HCT116 (cell line): ENCODE measurements at regions not wholly inside any gene's neighbourhood (a gene's known extent, or its start where the extent isn't known, plus 50 kb on each side); places are given as distances from the start of the nearest gene placed in this dataset.

ENCODE experiments used
- ATAC-seq: fragments of 200-7000 bp; cut with Tn5 transposase; 2 replicates; pipeline ENCODE4 v1.9.1; 2020; ENCODE audit warnings: mild to moderate bottlenecking, moderate library complexity
- BruUV-seq: library from RNA; stranded (reverse); fragments of 400-500 nt; replicated peaks from 2 replicates; lab custom pipeline; 2021; lab: Mats Ljungman, UMichigan
- CTCF ChIA-PET: fragments of 300-600 bp; sonication (Branson Sonifier 250); formaldehyde crosslinking; loops from one replicate; lab custom pipeline; 2021; ENCODE audit warnings: antibody characterized with exemption; lab: Charles Lee
- POLR2A ChIA-PET: fragments of 300-600, 350-600 bp; sonication (Branson Sonifier 250); formaldehyde crosslinking; loops from one replicate; lab custom pipeline; 2021; ENCODE audit warnings: antibody characterized with exemption; lab: Charles Lee
- RAD21 ChIA-PET, 2 experiments: fragments of 300-600 bp; sonication (Branson Sonifier 250); formaldehyde crosslinking; loops; one replicate each; lab custom pipeline; 2023; ENCODE audit warnings: low total read pairs in 2 of 2; ENCODE audit not compliant: uncharacterized antibody in 2 of 2, unreplicated experiment in 2 of 2, low non-redundant PET in 1 of 2; lab: Charles Lee
- DNase-seq: peaks from one replicate; pipeline ENCODE4 v3.0.0-alpha.2; 2010; ENCODE audit warnings: low read depth, low spot score
- H2AFZ ChIP-seq: fragments of 200-600 bp; shearing (Covaris generic), sonication (generic); 2 replicates; pipeline ENCODE4 v1.6.1; 2017; ENCODE audit warnings: low read depth, mixed run types, mixed read lengths, antibody characterized with exemption, low read length; ENCODE audit not compliant: poor library complexity, severe bottlenecking
- H3K27ac ChIP-seq: 2 replicates; pipeline ENCODE4 v1.5.1; 2012; ENCODE audit warnings: low read depth, low read length
- H3K27me3 ChIP-seq: fragments of 200-600 bp; sonication (generic); 2 replicates; pipeline ENCODE4 v1.6.1; 2016; ENCODE audit warnings: mixed run types, low read length, mixed read lengths; ENCODE audit not compliant: insufficient read depth
- H3K36me3 ChIP-seq, 2 experiments: fragments of 200-500 bp in 1 of 2; fragments of 200-600 bp in 1 of 2; sonication (Bioruptor generic) in 1 of 2; sonication (generic) in 1 of 2; 2 replicates each; pipeline versions ENCODE4 v1.5.1 to v1.6.1; 2014 to 2016; ENCODE audit warnings: low read length in 2 of 2, inconsistent platforms in 1 of 2, mixed read lengths in 1 of 2, mixed run types in 1 of 2; ENCODE audit not compliant: insufficient read depth in 2 of 2, control insufficient read depth in 1 of 2
- H3K4me1 ChIP-seq, 2 experiments: fragments of 200-600 bp in 1 of 2; sonication (generic) in 1 of 2; 2 replicates each; pipeline versions ENCODE4 v1.5.1 to v1.6.1; 2012 to 2017; ENCODE audit warnings: low read length in 2 of 2, inconsistent platforms in 1 of 2, mild to moderate bottlenecking in 1 of 2, mixed read lengths in 1 of 2, mixed run types in 1 of 2, moderate library complexity in 1 of 2; ENCODE audit not compliant: insufficient read depth in 2 of 2, control insufficient read depth in 1 of 2
- H3K4me2 ChIP-seq: fragments of 200-600 bp; sonication (generic); 2 replicates; pipeline ENCODE4 v1.6.1; 2017; ENCODE audit warnings: mixed run types, low read length, mixed read lengths
- H3K4me3 ChIP-seq, 2 experiments: fragments of 200-600 bp in 1 of 2; sonication (generic) in 1 of 2; replicated peaks in 1 of 2; 2 replicates each; pipeline ENCODE4 v1.5.1; 2011 to 2016; ENCODE audit warnings: low read length in 2 of 2, control low read depth in 1 of 2, low read depth in 1 of 2, mild to moderate bottlenecking in 1 of 2, mixed read lengths in 1 of 2, mixed run types in 1 of 2
- H3K79me2 ChIP-seq: fragments of 200-600 bp; sonication (generic); 2 replicates; pipeline ENCODE4 v1.6.1; 2017; ENCODE audit warnings: mild to moderate bottlenecking, mixed run types, low read length, moderate library complexity, mixed read lengths; ENCODE audit not compliant: insufficient read depth
- H3K9ac ChIP-seq: fragments of 200-600 bp; sonication (generic); 2 replicates; pipeline ENCODE4 v1.6.1; 2016; ENCODE audit warnings: low read length, mixed read lengths
- H3K9me2 ChIP-seq: fragments of 200-600 bp; sonication (generic), shearing (Covaris generic); 2 replicates; pipeline ENCODE4 v1.6.1; 2017; ENCODE audit warnings: mixed run types, mild to moderate bottlenecking, moderate library complexity; ENCODE audit not compliant: insufficient read depth
- H3K9me3 ChIP-seq, 2 experiments: fragments of 200-500 bp in 1 of 2; fragments of 200-600 bp in 1 of 2; sonication (Bioruptor generic) in 1 of 2; sonication (generic) in 1 of 2; 2 replicates each; pipeline ENCODE4 v1.6.1; 2014 to 2017; ENCODE audit warnings: low read length in 2 of 2, mixed read lengths in 2 of 2, inconsistent platforms in 1 of 2, low read depth in 1 of 2, mild to moderate bottlenecking in 1 of 2, mixed run types in 1 of 2, moderate library complexity in 1 of 2; ENCODE audit not compliant: control insufficient read depth in 1 of 2, insufficient read depth in 1 of 2
- H4K20me1 ChIP-seq: fragments of 200-600 bp; sonication (generic), shearing (Covaris generic); 2 replicates; pipeline ENCODE4 v1.6.1; 2017; ENCODE audit warnings: mixed run types, mild to moderate bottlenecking, moderate library complexity; ENCODE audit not compliant: insufficient read depth
- CBX3 ChIP-seq: IDR thresholded peaks from 2 replicates; pipeline ENCODE4 v1.6.1; 2012; ENCODE audit warnings: low read depth
- CEBPB ChIP-seq: IDR thresholded peaks from 2 replicates; pipeline ENCODE4 v1.6.1; 2012; ENCODE audit warnings: low read depth
- CTCF ChIP-seq, 3 experiments: fragments of 200-600 bp in 1 of 3; sonication (generic) in 1 of 3; IDR thresholded peaks in 2 of 3; conservative IDR thresholded peaks in 1 of 3; 2 replicates each; pipeline ENCODE4 v1.5.1; 2012 to 2017; ENCODE audit warnings: low read depth in 2 of 3, low read length in 2 of 3, antibody characterized with exemption in 1 of 3, borderline replicate concordance in 1 of 3, control low read depth in 1 of 3, mild to moderate bottlenecking in 1 of 3, mixed read lengths in 1 of 3, mixed run types in 1 of 3, moderate library complexity in 1 of 3; ENCODE audit not compliant: insufficient read depth in 1 of 3
- ELF1 ChIP-seq: IDR thresholded peaks from 2 replicates; pipeline ENCODE4 v1.6.1; 2012; ENCODE audit warnings: low read depth, borderline replicate concordance
- EZH2 ChIP-seq: fragments of 200-600 bp; sonication (generic); IDR thresholded peaks from 2 replicates; pipeline ENCODE4 v1.6.1; 2017; ENCODE audit warnings: antibody characterized with exemption, mixed run types
- EZH2phosphoT487 ChIP-seq: fragments of 200-600 bp; IDR thresholded peaks from 2 replicates; pipeline ENCODE4 v1.6.1; 2018; ENCODE audit warnings: antibody characterized with exemption, borderline replicate concordance
- FOSL1 ChIP-seq: IDR thresholded peaks from 2 replicates; pipeline ENCODE4 v1.6.1; 2012; ENCODE audit warnings: low read depth
- JUND ChIP-seq: IDR thresholded peaks from 2 replicates; pipeline ENCODE4 v1.6.1; 2012
- RAD21 ChIP-seq: IDR thresholded peaks from 2 replicates; pipeline ENCODE4 v1.6.1; 2012; ENCODE audit warnings: low read depth, mild to moderate bottlenecking
- REST ChIP-seq: IDR thresholded peaks from 2 replicates; pipeline ENCODE4 v1.6.1; 2012; ENCODE audit warnings: low read depth
- SIN3A ChIP-seq: IDR thresholded peaks from 2 replicates; pipeline ENCODE4 v1.6.1; 2012; ENCODE audit warnings: low read depth
- TCF7L2 ChIP-seq: IDR thresholded peaks from 2 replicates; pipeline ENCODE4 v1.7.0; 2011; ENCODE audit warnings: borderline replicate concordance, inconsistent platforms; ENCODE audit not compliant: insufficient read depth, insufficient read length; ENCODE audit errors: extremely low read depth
- YY1 ChIP-seq: IDR thresholded peaks from 2 replicates; pipeline ENCODE4 v1.6.1; 2011; ENCODE audit warnings: low read length, low read depth, moderate library complexity, mild to moderate bottlenecking; ENCODE audit not compliant: insufficient replicate concordance; ENCODE audit errors: extremely low read depth
- ZNF274 ChIP-seq: fragments of 200-500 bp; sonication (Bioruptor generic); IDR thresholded peaks from 2 replicates; pipeline ENCODE4 v1.6.1; 2014; ENCODE audit warnings: mild to moderate bottlenecking, low read depth, low read length, inconsistent platforms
- intact Hi-C: fragments of 100-400 bp; cut with micrococcal nuclease; formaldehyde crosslinking; loops from 2 replicates; pipeline ENCODE4 v1.10.0; 2022
- TF ChIP-seq, protein P1 (sequence below): IDR thresholded peaks from 2 replicates; pipeline ENCODE4 v1.6.1; 2012
- TF ChIP-seq, protein P2 (sequence below): IDR thresholded peaks from 2 replicates; pipeline ENCODE4 v1.6.1; 2011; ENCODE audit warnings: mild to moderate bottlenecking, low read length, moderate library complexity; ENCODE audit not compliant: insufficient replicate concordance; ENCODE audit errors: extremely low read depth
- TF ChIP-seq, protein P3 (sequence below): IDR thresholded peaks from 2 replicates; pipeline ENCODE4 v1.6.1; 2012

DNA sequence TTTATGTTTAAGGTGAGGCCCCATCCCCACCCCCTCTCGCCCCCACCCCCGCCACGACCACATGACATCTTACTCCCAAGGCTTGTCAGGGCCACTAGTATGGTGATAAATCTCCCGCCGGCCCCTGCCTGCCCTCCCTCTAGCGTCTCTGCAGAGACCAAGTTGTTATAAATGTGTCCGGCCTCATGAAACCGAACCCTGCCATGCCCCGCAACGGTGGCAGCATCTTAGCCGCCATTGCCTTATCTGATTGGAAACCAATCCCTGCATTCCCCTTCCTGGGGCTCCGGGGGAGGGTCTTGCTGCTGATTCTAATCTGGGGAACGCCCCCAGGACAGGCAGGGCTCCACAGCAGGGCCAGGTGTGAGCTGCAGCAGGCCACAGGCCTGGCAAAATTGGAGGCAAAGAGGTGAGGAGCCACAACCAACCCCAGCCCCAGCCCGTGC, 352.4 kb downstream of the C16orf95 start:
- BruUV-seq: no TSS peak
- H3K4me1 ChIP-seq: no peaks in the 10 kb centered on the region
- CTCF ChIA-PET: no interaction called here
- TF ChIP-seq EZH2phosphoT487: no peak
- no peak for TF ChIP-seq YY1
- TF ChIP-seq SIN3A: no peak
- TF ChIP-seq CBX3: no peak
- no peak for TF ChIP-seq FOSL1
- TF ChIP-seq TCF7L2: no peak
- no peak for TF ChIP-seq RAD21
- no peak for TF ChIP-seq EZH2
- TF ChIP-seq, protein P1, sequence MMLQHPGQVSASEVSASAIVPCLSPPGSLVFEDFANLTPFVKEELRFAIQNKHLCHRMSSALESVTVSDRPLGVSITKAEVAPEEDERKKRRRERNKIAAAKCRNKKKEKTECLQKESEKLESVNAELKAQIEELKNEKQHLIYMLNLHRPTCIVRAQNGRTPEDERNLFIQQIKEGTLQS: no peak
- TF ChIP-seq, protein P2, sequence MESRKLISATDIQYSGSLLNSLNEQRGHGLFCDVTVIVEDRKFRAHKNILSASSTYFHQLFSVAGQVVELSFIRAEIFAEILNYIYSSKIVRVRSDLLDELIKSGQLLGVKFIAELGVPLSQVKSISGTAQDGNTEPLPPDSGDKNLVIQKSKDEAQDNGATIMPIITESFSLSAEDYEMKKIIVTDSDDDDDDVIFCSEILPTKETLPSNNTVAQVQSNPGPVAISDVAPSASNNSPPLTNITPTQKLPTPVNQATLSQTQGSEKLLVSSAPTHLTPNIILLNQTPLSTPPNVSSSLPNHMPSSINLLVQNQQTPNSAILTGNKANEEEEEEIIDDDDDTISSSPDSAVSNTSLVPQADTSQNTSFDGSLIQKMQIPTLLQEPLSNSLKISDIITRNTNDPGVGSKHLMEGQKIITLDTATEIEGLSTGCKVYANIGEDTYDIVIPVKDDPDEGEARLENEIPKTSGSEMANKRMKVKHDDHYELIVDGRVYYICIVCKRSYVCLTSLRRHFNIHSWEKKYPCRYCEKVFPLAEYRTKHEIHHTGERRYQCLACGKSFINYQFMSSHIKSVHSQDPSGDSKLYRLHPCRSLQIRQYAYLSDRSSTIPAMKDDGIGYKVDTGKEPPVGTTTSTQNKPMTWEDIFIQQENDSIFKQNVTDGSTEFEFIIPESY: no peak
- TF ChIP-seq, protein P3, sequence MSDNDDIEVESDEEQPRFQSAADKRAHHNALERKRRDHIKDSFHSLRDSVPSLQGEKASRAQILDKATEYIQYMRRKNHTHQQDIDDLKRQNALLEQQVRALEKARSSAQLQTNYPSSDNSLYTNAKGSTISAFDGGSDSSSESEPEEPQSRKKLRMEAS: no peak
- no peak for TF ChIP-seq CTCF (IDR thresholded peaks at IDR 0.05 in 2 of 3, conservative IDR thresholded peaks at IDR 0.05 in 1 of 3; ENCODE audit: borderline replicate concordance in 1 of 3, insufficient read depth in 1 of 3, low read depth in 2 of 3, low read length in 2 of 3)
- TF ChIP-seq REST: no peak
- TF ChIP-seq CEBPB: no peak
- no peak for TF ChIP-seq ZNF274
- no peak for TF ChIP-seq ELF1
- TF ChIP-seq JUND: no peak
- TF ChIP-seq, all 23 proteins: peak for 0
- Histone ChIP-seq H3K36me3 (no peaks in the 10 kb centered on the region), H3K27ac (no peak overlapping the region), H3K4me2 (no peak overlapping the region), H4K20me1 (no peaks in the 10 kb centered on the region), H2AFZ (no peak overlapping the region), H3K4me3 (no peak overlapping the region), H3K79me2 (no peaks in the 10 kb centered on the region), H3K9me3 (no peaks in the 10 kb centered on the region), H3K9me2 (no peaks in the 10 kb centered on the region), H3K27me3 (peaks cover 28% of the 10 kb centered on the region), H3K9ac (no peak overlapping the region)
- ChIA-PET RAD21 (no interaction called here), POLR2A (no interaction called here)
- DNase-seq (no peak), ATAC-seq (no peak)
- intact Hi-C loops: no loop called here
